HUES64 (cell line): ENCODE measurements at regions not wholly inside any gene's neighbourhood (a gene's known extent, or its start where the extent isn't known, plus 50 kb on each side); places are given as distances from the start of the nearest gene placed in this dataset.

Experiments used
- H3K27ac ChIP-seq: 2 replicates; pipeline ENCODE4 v1.7.0; 2013; ENCODE audit warnings: low read depth, low read length, inconsistent platforms
- H3K27me3 ChIP-seq: 2 replicates; pipeline ENCODE4 v1.6.1; 2013; ENCODE audit warnings: mild to moderate bottlenecking, low read length; ENCODE audit not compliant: insufficient read depth
- H3K36me3 ChIP-seq: 2 replicates; pipeline ENCODE4 v1.6.1; 2013; ENCODE audit warnings: mild to moderate bottlenecking, low read length; ENCODE audit not compliant: insufficient read depth
- H3K4me1 ChIP-seq: 2 replicates; pipeline ENCODE4 v1.6.1; 2013; ENCODE audit warnings: mild to moderate bottlenecking, low read length, moderate library complexity; ENCODE audit not compliant: insufficient read depth
- H3K4me3 ChIP-seq: 2 replicates; pipeline ENCODE4 v1.5.1; 2013; ENCODE audit warnings: mild to moderate bottlenecking, low read length, moderate library complexity
- H3K9ac ChIP-seq: 2 replicates; pipeline ENCODE4 v1.6.1; 2013; ENCODE audit warnings: mild to moderate bottlenecking, low read depth, low read length
- H3K9me3 ChIP-seq: 2 replicates; pipeline ENCODE4 v1.6.1; 2013; ENCODE audit warnings: low read depth, low read length; ENCODE audit not compliant: insufficient read depth
- WGBS: fragments of 150-250, 120-280 bp; methylation state at CpG from one replicate; pipeline ENCODE4 v1.1.7; 2013; ENCODE audit warnings: missing lambda C conversion rate; 5-methylcytosine and 5-hydroxymethylcytosine counted together

GRCh38 chr3:181066143-181067087, 76.9 kb upstream of the DNAJC19 start:
- H3K4me3 ChIP-seq, result no peak overlapping the region
- WGBS, result 73% methylated on average over 4 of the region's 4 CpGs
- no peaks in the 10 kb centered on the region for H3K36me3 ChIP-seq
- peak overlapping the region; percentile 53; the same call in 1 of the 2 replicates for H3K27ac ChIP-seq
- no peaks in the 10 kb centered on the region for H3K27me3 ChIP-seq
- no peaks in the 10 kb centered on the region for H3K9me3 ChIP-seq
- 0 out of 2 replicates have a peak overlapping the region, but pooled peaks have one; percentile 17 for H3K9ac ChIP-seq
- H3K4me1 ChIP-seq, result peaks cover 12% of the 10 kb centered on the region

GRCh38 chr3:181056136-181056732, 66.7 kb upstream of the DNAJC19 start:
- H3K36me3 ChIP-seq, result no peaks in the 10 kb centered on the region
- H3K27me3 ChIP-seq, result no peaks in the 10 kb centered on the region
- peaks cover 8% of the 10 kb centered on the region; the same call in 1 of the 2 replicates for H3K4me1 ChIP-seq
- no peak overlapping the region for H3K9ac ChIP-seq
- H3K9me3 ChIP-seq, result no peaks in the 10 kb centered on the region
- no peak overlapping the region for H3K4me3 ChIP-seq
- WGBS, result 74% methylated on average over 4 of the region's 4 CpGs
- H3K27ac ChIP-seq, result no peak overlapping the region

GRCh38 chr3:181054538-181054937, 65.0 kb upstream of the DNAJC19 start:
- H3K36me3 ChIP-seq, result no peaks in the 10 kb centered on the region
- no peak overlapping the region for H3K4me3 ChIP-seq
- H3K27ac ChIP-seq, result no peak overlapping the region
- no peaks in the 10 kb centered on the region for H3K27me3 ChIP-seq
- no peaks in the 10 kb centered on the region for H3K9me3 ChIP-seq
- peaks cover 8% of the 10 kb centered on the region; the same call in 1 of the 2 replicates for H3K4me1 ChIP-seq
- H3K9ac ChIP-seq, result no peak overlapping the region

- Histone ChIP-seq H3K9ac (no peak overlapping the region), H3K27me3 (no peaks in the 10 kb centered on the region), H3K27ac (no peak overlapping the region), H3K4me3 (no peak overlapping the region), H3K9me3 (peaks cover 3% of the 10 kb centered on the region), H3K36me3 (no peaks in the 10 kb centered on the region), H3K4me1 (peaks cover 8% of the 10 kb centered on the region; the same call in 1 of the 2 replicates)
- WGBS, result 92% methylated on average over 2 of the region's 2 CpGs
These were observed 62.7 kb upstream of the DNAJC19 start for GRCh38 chr3:181052256-181052655.

GRCh38 chr3:181050738-181051137, 61.2 kb upstream of the DNAJC19 start:
- H3K27me3 ChIP-seq, result no peaks in the 10 kb centered on the region
- no peaks in the 10 kb centered on the region for H3K36me3 ChIP-seq
- peaks cover 16% of the 10 kb centered on the region for H3K9me3 ChIP-seq
- no peaks in the 10 kb centered on the region for H3K4me1 ChIP-seq
- no peak overlapping the region for H3K9ac ChIP-seq
- H3K27ac ChIP-seq, result no peak overlapping the region
- 17% methylated on average over 1 of the region's 1 CpG for WGBS
- no peak overlapping the region for H3K4me3 ChIP-seq

GRCh38 chr3:181040030-181040429, 50.5 kb upstream of the DNAJC19 start:
- H3K27me3 ChIP-seq, result no peaks in the 10 kb centered on the region
- no peaks in the 10 kb centered on the region for H3K36me3 ChIP-seq

More at GRCh38 chr3:181040030-181040429, 50.5 kb upstream of the DNAJC19 start:
- Histone ChIP-seq H3K4me3 (no peak overlapping the region), H3K9ac (no peak overlapping the region), H3K27ac (no peak overlapping the region), H3K9me3 (peaks cover 26% of the 10 kb centered on the region; the same call in 1 of the 2 replicates), H3K4me1 (no peaks in the 10 kb centered on the region)
